GM13977 (cell line): ENCODE measurements at regions not wholly inside any gene's neighbourhood (a gene's known extent, or its start where the extent isn't known, plus 50 kb on each side); places are given as distances from the start of the nearest gene placed in this dataset.
"Not testable (repeated sequence)": the region's sequence is repeated elsewhere in the genome, so short reads cannot be mapped to it uniquely, and the experiment has no call there.

Experiments used
- DNase-seq: peaks from one replicate; pipeline ENCODE4 v3.0.0; 2012; ENCODE audit warnings: low spot score
- in situ Hi-C: fragments of 300-500 bp; cut with MboI; formaldehyde crosslinking; loops from one replicate; pipeline ENCODE4 v1.12.0; 2022; ENCODE audit warnings: low sequenced_read_pairs, low pct_unique_long_range_greater_than_20kb, mixed read lengths, inconsistent platforms; ENCODE audit not compliant: unreplicated experiment
- TF ChIP-seq, protein P1 (sequence below): IDR thresholded peaks from 2 replicates; pipeline ENCODE4 v1.5.1; 2012; ENCODE audit warnings: mild to moderate bottlenecking, control low read depth; ENCODE audit not compliant: insufficient read depth; ENCODE audit errors: extremely low read depth, missing control alignments

- in situ Hi-C loops, result no loop called here
- DNase-seq, result no peak
- TF ChIP-seq, protein P1, sequence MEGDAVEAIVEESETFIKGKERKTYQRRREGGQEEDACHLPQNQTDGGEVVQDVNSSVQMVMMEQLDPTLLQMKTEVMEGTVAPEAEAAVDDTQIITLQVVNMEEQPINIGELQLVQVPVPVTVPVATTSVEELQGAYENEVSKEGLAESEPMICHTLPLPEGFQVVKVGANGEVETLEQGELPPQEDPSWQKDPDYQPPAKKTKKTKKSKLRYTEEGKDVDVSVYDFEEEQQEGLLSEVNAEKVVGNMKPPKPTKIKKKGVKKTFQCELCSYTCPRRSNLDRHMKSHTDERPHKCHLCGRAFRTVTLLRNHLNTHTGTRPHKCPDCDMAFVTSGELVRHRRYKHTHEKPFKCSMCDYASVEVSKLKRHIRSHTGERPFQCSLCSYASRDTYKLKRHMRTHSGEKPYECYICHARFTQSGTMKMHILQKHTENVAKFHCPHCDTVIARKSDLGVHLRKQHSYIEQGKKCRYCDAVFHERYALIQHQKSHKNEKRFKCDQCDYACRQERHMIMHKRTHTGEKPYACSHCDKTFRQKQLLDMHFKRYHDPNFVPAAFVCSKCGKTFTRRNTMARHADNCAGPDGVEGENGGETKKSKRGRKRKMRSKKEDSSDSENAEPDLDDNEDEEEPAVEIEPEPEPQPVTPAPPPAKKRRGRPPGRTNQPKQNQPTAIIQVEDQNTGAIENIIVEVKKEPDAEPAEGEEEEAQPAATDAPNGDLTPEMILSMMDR, result no peak
Measured at GRCh38 chr5:121660142-121660541, 191.5 kb upstream of the FTMT start.

DNA sequence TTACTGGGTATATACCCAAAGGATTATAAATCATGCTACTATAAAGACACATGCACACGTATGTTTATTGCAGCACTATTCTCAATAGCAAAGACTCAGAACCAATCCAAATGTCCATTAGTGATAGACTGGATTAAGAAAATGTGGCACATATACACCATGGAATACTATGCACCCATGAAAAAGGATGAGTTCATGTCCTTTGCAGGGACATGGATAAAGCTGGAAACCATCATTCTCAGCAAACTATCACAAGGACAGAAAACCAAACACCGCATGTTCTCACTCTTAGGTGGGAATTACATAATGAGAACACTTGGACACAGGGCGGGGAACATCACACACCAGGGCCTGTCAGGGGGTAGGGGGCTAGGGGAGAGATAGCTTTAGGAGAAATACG lies 186.1 kb upstream of the FTMT start:
- in situ Hi-C loops, DNase-seq: not testable (repeated sequence)

DNA sequence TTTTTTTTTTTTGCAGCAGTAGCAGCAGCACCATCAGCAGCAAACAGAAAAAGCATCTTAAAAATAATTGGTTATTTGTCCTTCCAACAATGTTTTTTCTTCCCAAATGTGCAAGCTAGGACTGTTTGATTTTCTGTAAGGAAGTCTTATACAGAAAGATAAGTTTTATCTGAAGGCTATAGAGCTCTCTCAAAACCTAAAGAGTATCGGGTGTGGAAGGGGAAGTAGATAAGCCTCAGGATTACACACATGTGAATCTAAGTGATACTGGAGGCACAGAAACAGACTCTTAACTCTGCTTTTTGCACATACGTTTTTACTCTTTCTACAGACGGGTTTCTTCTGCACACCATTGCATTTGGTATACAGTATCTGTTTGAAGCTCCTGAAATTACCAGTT lies 184.4 kb upstream of the FTMT start:
- in situ Hi-C loops, result no loop called here
- TF ChIP-seq, protein P1, result no peak
- DNase-seq, result no peak

GRCh38 chr5:121668635-121669034 lies 183.0 kb upstream of the FTMT start:
- no peak for DNase-seq
- TF ChIP-seq, protein P1, result no peak
- in situ Hi-C loops, result no loop called here

DNA sequence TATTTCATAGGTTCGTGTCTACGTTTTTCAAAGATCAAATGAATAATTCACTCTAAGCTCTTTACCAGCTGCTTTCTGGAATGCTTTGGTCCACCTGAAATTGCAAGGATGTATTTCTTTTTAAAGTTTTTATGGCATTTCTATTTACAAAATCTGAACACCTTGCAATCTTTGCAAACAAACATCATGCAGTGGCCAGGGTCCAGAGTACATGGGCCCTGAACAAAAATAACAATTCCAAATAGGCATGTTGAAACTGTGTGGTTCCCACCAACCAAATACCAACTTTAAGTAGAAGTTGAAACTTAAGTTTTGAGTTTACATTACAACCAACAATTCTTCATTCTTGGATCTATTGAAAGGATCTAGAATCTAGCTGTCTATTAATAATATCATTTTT lies 180.1 kb upstream of the FTMT start:
- in situ Hi-C loops, result no loop called here
- TF ChIP-seq, protein P1, result no peak
- DNase-seq, result no peak

DNA sequence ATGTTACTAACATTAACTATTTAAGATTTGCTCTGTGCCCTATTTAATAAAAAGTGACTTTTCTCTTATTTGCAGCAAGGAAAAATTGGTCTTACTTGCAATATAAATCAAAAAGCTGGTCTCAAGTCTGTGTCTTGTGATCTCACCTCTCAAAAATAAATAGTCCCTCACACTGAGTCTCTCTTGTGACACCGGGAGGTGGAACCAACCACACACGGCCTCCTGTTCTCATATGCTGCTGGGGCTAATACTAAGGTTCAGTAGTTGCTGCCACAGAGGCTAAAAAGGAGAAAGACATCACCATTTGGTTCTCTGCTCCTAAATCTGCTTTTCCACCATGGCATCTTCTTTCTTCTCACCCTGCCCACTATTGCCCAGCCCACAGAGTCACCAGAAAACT lies 175.8 kb upstream of the FTMT start:
- in situ Hi-C loops, result no loop called here

GRCh38 chr5:121681229-121681855 lies 170.3 kb upstream of the FTMT start:
- TF ChIP-seq, protein P1, result no peak
- in situ Hi-C loops, result no loop called here
- no peak for DNase-seq

More for the DNA sequence above, 175.8 kb upstream of the FTMT start:
- TF ChIP-seq, protein P1, result no peak
- DNase-seq, result no peak
